Peyer's patch (tissue), 4 donors: ENCODE measurements at regions not wholly inside any gene's neighbourhood (a gene's known extent, or its start where the extent isn't known, plus 50 kb on each side); places are given as distances from the start of the nearest gene placed in this dataset.

Source experiments
- CTCF ChIP-seq, 6 experiments: fragments of 450-650 bp in 4 of 6; fragments of 200-600 bp in 2 of 6; sonication (generic) in 1 of 6; IDR thresholded peaks; one replicate each; pipeline ENCODE4 v1.5.1; 2017 to 2019; ENCODE audit warnings: antibody characterized with exemption in 6 of 6, mild to moderate bottlenecking in 3 of 6, moderate library complexity in 1 of 6
- POLR2A ChIP-seq, 2 donors: fragments of 450-650 bp; IDR thresholded peaks; one replicate each; pipeline ENCODE4 v1.5.1; 2017; ENCODE audit warnings: antibody characterized with exemption in 2 of 2, mild to moderate bottlenecking in 2 of 2, moderate library complexity in 2 of 2

- TF ChIP-seq CTCF (IDR thresholded peaks at IDR 0.05) (no peak), POLR2A (IDR thresholded peaks at IDR 0.05) (no peak)
These were observed 199.1 kb downstream of the SCP2D1 start for GRCh38 chr20:19012676-19013075.
